ENCODE measurements at regions not wholly inside any gene's neighbourhood (a gene's known extent, or its start where the extent isn't known, plus 50 kb on each side); places are given as distances from the start of the nearest gene placed in this dataset.

GRCh38 chr14:80414080-80414479, 202.8 kb upstream of the DIO2 start:
- no peaks in the 10 kb centered on the region for H3K9me3 ChIP-seq (ENCODE audit: low read depth, low read length, poor library complexity, severe bottlenecking)
- intact Hi-C loops (cut with micrococcal nuclease; ENCODE audit: unreplicated experiment) = no loop called here
- H3K27me3 ChIP-seq (replicated peaks; ENCODE audit: insufficient read depth, low read depth, low read length, poor library complexity) = no peaks in the 10 kb centered on the region
- ChIA-PET POLR2A (ENCODE audit: low non-redundant PET) (no interaction called here), CTCF (no interaction called here)
- no peaks in the 10 kb centered on the region for H3K4me1 ChIP-seq (ENCODE audit: insufficient read depth, low read length, poor library complexity, severe bottlenecking)
- no peak for DNase-seq (ENCODE audit: low spot score)
- H3K4me3 ChIP-seq (ENCODE audit: low read depth, low read length, poor library complexity, severe bottlenecking) = no peak overlapping the region
- no peak for TF ChIP-seq EZH2 (IDR thresholded peaks at IDR 0.05; ENCODE audit: borderline replicate concordance, low read depth, low read length, poor library complexity, severe bottlenecking)
- no peak for TF ChIP-seq CTCF (conservative IDR thresholded peaks at IDR 0.05; ENCODE audit: low read depth, low read length)
- no TSS peak for BruUV-seq (replicated peaks)
- no peak overlapping the region for H3K27ac ChIP-seq (ENCODE audit: low read depth, low read length, poor library complexity, severe bottlenecking)
- no peaks in the 10 kb centered on the region for H3K36me3 ChIP-seq (ENCODE audit: insufficient read depth, low read length, poor library complexity, severe bottlenecking)

GRCh38 chr14:80404413-80404812, 193.1 kb upstream of the DIO2 start:
- POLR2A ChIA-PET (ENCODE audit: low non-redundant PET) = no interaction called here
- no TSS peak for BruUV-seq (replicated peaks)
- intact Hi-C loops (cut with micrococcal nuclease; ENCODE audit: unreplicated experiment) = no loop called here
- DNase-seq (ENCODE audit: low spot score) = no peak
- Histone ChIP-seq H3K27ac (ENCODE audit: low read depth, low read length, poor library complexity, severe bottlenecking) (no peak overlapping the region), H3K4me1 (ENCODE audit: insufficient read depth, low read length, poor library complexity, severe bottlenecking) (no peaks in the 10 kb centered on the region), H3K27me3 (replicated peaks; ENCODE audit: insufficient read depth, low read depth, low read length, poor library complexity) (no peaks in the 10 kb centered on the region), H3K9me3 (ENCODE audit: low read depth, low read length, poor library complexity, severe bottlenecking) (no peaks in the 10 kb centered on the region), H3K4me3 (ENCODE audit: low read depth, low read length, poor library complexity, severe bottlenecking) (no peak overlapping the region), H3K36me3 (ENCODE audit: insufficient read depth, low read length, poor library complexity, severe bottlenecking) (no peaks in the 10 kb centered on the region)
- TF ChIP-seq CTCF (conservative IDR thresholded peaks at IDR 0.05; ENCODE audit: low read depth, low read length) = no peak
- CTCF ChIA-PET = no interaction called here

- ChIA-PET CTCF (no interaction called here), POLR2A (ENCODE audit: low non-redundant PET) (no interaction called here)
- BruUV-seq (replicated peaks) = no TSS peak
- Histone ChIP-seq H3K36me3 (ENCODE audit: insufficient read depth, low read length, poor library complexity, severe bottlenecking) (no peaks in the 10 kb centered on the region), H3K27ac (ENCODE audit: low read depth, low read length, poor library complexity, severe bottlenecking) (no peak overlapping the region), H3K4me1 (ENCODE audit: insufficient read depth, low read length, poor library complexity, severe bottlenecking) (no peaks in the 10 kb centered on the region), H3K4me3 (ENCODE audit: low read depth, low read length, poor library complexity, severe bottlenecking) (no peak overlapping the region), H3K9me3 (ENCODE audit: low read depth, low read length, poor library complexity, severe bottlenecking) (no peaks in the 10 kb centered on the region), H3K27me3 (replicated peaks; ENCODE audit: insufficient read depth, low read depth, low read length, poor library complexity) (no peaks in the 10 kb centered on the region)
- no peak for DNase-seq (ENCODE audit: low spot score)
- no peak for TF ChIP-seq CTCF (conservative IDR thresholded peaks at IDR 0.05; ENCODE audit: low read depth, low read length)
- no peak for TF ChIP-seq EZH2 (IDR thresholded peaks at IDR 0.05; ENCODE audit: borderline replicate concordance, low read depth, low read length, poor library complexity, severe bottlenecking)
- intact Hi-C loops (cut with micrococcal nuclease; ENCODE audit: unreplicated experiment) = no loop called here
These were observed 191.7 kb upstream of the DIO2 start for GRCh38 chr14:80403036-80403435.
